Activated CD8-positive, alpha-beta T cell treated with anti-CD3 and anti-CD28 coated beads for 36 hours (primary cell): ENCODE measurements at regions not wholly inside any gene's neighbourhood (a gene's known extent, or its start where the extent isn't known, plus 50 kb on each side); places are given as distances from the start of the nearest gene placed in this dataset.

Source experiments
- ATAC-seq: fragments of 200-7000 bp; cut with Tn5 transposase; one replicate; pipeline ENCODE4 v1.10.0; 2021; ENCODE audit warnings: mild to moderate bottlenecking, moderate library complexity
- CTCF ChIA-PET: fragments of 350-600 bp; sonication (Branson Sonifier 250); formaldehyde crosslinking; loops from one replicate; lab custom pipeline; 2021; ENCODE audit warnings: antibody characterized with exemption; lab: Charles Lee
- POLR2A ChIA-PET: fragments of 350-600 bp; sonication (Branson Sonifier 250); formaldehyde crosslinking; loops from one replicate; lab custom pipeline; 2021; ENCODE audit warnings: antibody characterized with exemption; lab: Charles Lee
- DNase-seq: peaks from one replicate; pipeline ENCODE4 v3.0.0-alpha.2; 2020
- H3K27ac Mint-ChIP-seq: one replicate; pipeline ENCODE4 v1.8.0; 2021; ENCODE audit warnings: mild to moderate bottlenecking, mixed read lengths
- H3K27me3 Mint-ChIP-seq: one replicate; pipeline ENCODE4 v1.8.0; 2021; ENCODE audit warnings: mixed read lengths
- H3K36me3 Mint-ChIP-seq: one replicate; pipeline ENCODE4 v1.8.0; 2021; ENCODE audit warnings: low read depth, mixed read lengths
- H3K4me1 Mint-ChIP-seq: one replicate; pipeline ENCODE4 v1.8.0; 2021; ENCODE audit warnings: low read depth, mixed read lengths
- H3K4me3 Mint-ChIP-seq: one replicate; pipeline ENCODE4 v1.8.0; 2021; ENCODE audit warnings: mild to moderate bottlenecking, moderate library complexity, mixed read lengths
- H3K9me3 Mint-ChIP-seq: one replicate; pipeline ENCODE4 v1.8.0; 2021; ENCODE audit warnings: mixed read lengths
- CTCF ChIP-seq: fragments of 200-600 bp; IDR thresholded peaks from one replicate; pipeline ENCODE4 v1.8.0; 2022; ENCODE audit warnings: antibody characterized with exemption, mild to moderate bottlenecking
- intact Hi-C: fragments of 100-400 bp; cut with micrococcal nuclease; formaldehyde crosslinking; loops from one replicate; pipeline ENCODE4 v1.10.0; 2022

GRCh38 chr6:167467282-167467681 lies 142.4 kb downstream of the TTLL2 start:
- Mint-ChIP-seq H3K36me3 (no peaks in the 10 kb centered on the region), H3K27ac (no peak overlapping the region), H3K4me1 (peaks cover 4% of the 10 kb centered on the region), H3K9me3 (no peaks in the 10 kb centered on the region), H3K4me3 (no peak overlapping the region), H3K27me3 (no peaks in the 10 kb centered on the region)
- ATAC-seq (no peak), DNase-seq (no peak)
- intact Hi-C loops = no loop called here
- no peak for TF ChIP-seq CTCF
- ChIA-PET CTCF (no interaction called here), POLR2A (no interaction called here)

GRCh38 chr6:167467793-167468431 lies 143.0 kb downstream of the TTLL2 start:
- intact Hi-C loops = no loop called here
- no peak overlapping the region for H3K4me3 Mint-ChIP-seq
- CTCF ChIA-PET = no interaction called here
- no peak for TF ChIP-seq CTCF
- DNase-seq = no peak
- POLR2A ChIA-PET = no interaction called here
- H3K9me3 Mint-ChIP-seq = no peaks in the 10 kb centered on the region
- H3K36me3 Mint-ChIP-seq = no peaks in the 10 kb centered on the region
- ATAC-seq = no peak
- peaks cover 4% of the 10 kb centered on the region for H3K4me1 Mint-ChIP-seq
- no peak overlapping the region for H3K27ac Mint-ChIP-seq
- H3K27me3 Mint-ChIP-seq = no peaks in the 10 kb centered on the region

- no peak for ATAC-seq
- no peaks in the 10 kb centered on the region for H3K9me3 Mint-ChIP-seq
- H3K4me1 Mint-ChIP-seq = peaks cover 4% of the 10 kb centered on the region
- ChIA-PET CTCF (no interaction called here), POLR2A (no interaction called here)
- no peak for DNase-seq
- no peak for TF ChIP-seq CTCF
- no peak overlapping the region for H3K4me3 Mint-ChIP-seq
- no peak overlapping the region for H3K27ac Mint-ChIP-seq
- H3K27me3 Mint-ChIP-seq = no peaks in the 10 kb centered on the region
- intact Hi-C loops = no loop called here
- no peaks in the 10 kb centered on the region for H3K36me3 Mint-ChIP-seq
Observed at GRCh38 chr6:167469101-167469500, 144.2 kb downstream of the TTLL2 start.

GRCh38 chr6:167469672-167470071 lies 144.8 kb downstream of the TTLL2 start:
- intact Hi-C loops = no loop called here
- CTCF ChIA-PET = no interaction called here
- no peak for ATAC-seq
- no peak for TF ChIP-seq CTCF
- H3K27me3 Mint-ChIP-seq = no peaks in the 10 kb centered on the region
- no peak for DNase-seq
- H3K27ac Mint-ChIP-seq = no peak overlapping the region
- peaks cover 4% of the 10 kb centered on the region for H3K4me1 Mint-ChIP-seq
- H3K4me3 Mint-ChIP-seq = no peak overlapping the region
- POLR2A ChIA-PET = no interaction called here
- no peaks in the 10 kb centered on the region for H3K36me3 Mint-ChIP-seq
- no peaks in the 10 kb centered on the region for H3K9me3 Mint-ChIP-seq

GRCh38 chr6:167470101-167470835 lies 145.4 kb downstream of the TTLL2 start:
- TF ChIP-seq CTCF = no peak
- intact Hi-C loops = no loop called here
- Mint-ChIP-seq H3K36me3 (no peaks in the 10 kb centered on the region), H3K9me3 (no peaks in the 10 kb centered on the region), H3K4me1 (peaks cover 4% of the 10 kb centered on the region), H3K4me3 (no peak overlapping the region), H3K27me3 (no peaks in the 10 kb centered on the region), H3K27ac (no peak overlapping the region)
- CTCF ChIA-PET = no interaction called here
- no peak for DNase-seq
- no peak for ATAC-seq
- POLR2A ChIA-PET = no interaction called here
